HEK293 (cell line): ENCODE measurements at regions not wholly inside any gene's neighbourhood (a gene's known extent, or its start where the extent isn't known, plus 50 kb on each side); places are given as distances from the start of the nearest gene placed in this dataset.

Experiments
- CTCF ChIA-PET: fragments of 350-600 bp; formaldehyde crosslinking; extraction: SDS; loops from one replicate; lab custom pipeline; 2021; ENCODE audit warnings: antibody characterized with exemption; lab: Yijun Ruan, JAX
- POLR2A ChIA-PET: fragments of 300-600 bp; formaldehyde crosslinking; extraction: SDS; loops from one replicate; lab custom pipeline; 2020; ENCODE audit warnings: antibody characterized with exemption, inconsistent platforms; lab: Yijun Ruan, JAX
- H3K27ac ChIP-seq: fragments of 200-500 bp; sonication (Bioruptor generic); 2 replicates; pipeline ENCODE4 v1.5.1; 2014; ENCODE audit warnings: low read depth, low read length, control low read depth, inconsistent platforms; ENCODE audit errors: extremely low read depth
- H3K36me3 ChIP-seq, 2 experiments: fragments of 200-500 bp in 1 of 2; sonication (Bioruptor generic) in 1 of 2; 1 replicate in 1 of 2; 2 replicates in 1 of 2; pipeline ENCODE4 v1.5.1; 2014 to 2017; ENCODE audit warnings: inconsistent platforms in 2 of 2, low read length in 2 of 2; ENCODE audit not compliant: control insufficient read depth in 2 of 2, insufficient read depth in 1 of 2
- H3K4me1 ChIP-seq: fragments of 200-500 bp; sonication (Bioruptor generic); 2 replicates; pipeline ENCODE4 v1.5.1; 2014; ENCODE audit warnings: mild to moderate bottlenecking, low read length, inconsistent platforms; ENCODE audit not compliant: control insufficient read depth, insufficient read depth
- H3K4me3 ChIP-seq: 2 replicates; pipeline ENCODE4 v1.5.1; 2011; ENCODE audit warnings: low read depth, mild to moderate bottlenecking, control low read depth, low read length, moderate library complexity
- H3K9me3 ChIP-seq: fragments of 200-500 bp; sonication (Bioruptor generic); 2 replicates; pipeline ENCODE4 v1.5.1; 2014; ENCODE audit warnings: low read depth, low read length, inconsistent platforms; ENCODE audit not compliant: control insufficient read depth, insufficient read depth
- GLI4 ChIP-seq: fragments of 450-650 bp; formaldehyde crosslinking; IDR thresholded peaks from 2 replicates; pipeline ENCODE4 v1.5.1; 2016; ENCODE audit warnings: missing biosample characterization, missing genetic modification characterization
- IKZF3 ChIP-seq: fragments of 450-650 bp; IDR thresholded peaks from 2 replicates; pipeline ENCODE4 v1.5.0; 2018; ENCODE audit warnings: missing biosample characterization, mild to moderate bottlenecking, missing genetic modification characterization, moderate library complexity
- KLF7 ChIP-seq: fragments of 450-650 bp; formaldehyde crosslinking; IDR thresholded peaks from 2 replicates; pipeline ENCODE4 v1.5.1; 2016; ENCODE audit warnings: missing biosample characterization, missing genetic modification characterization, borderline replicate concordance
- MEIS1 ChIP-seq: sonication (generic); formaldehyde crosslinking; IDR thresholded peaks from 2 replicates; pipeline ENCODE4 v1.8.1; 2022; ENCODE audit warnings: missing genetic modification reagents, mild to moderate bottlenecking, borderline replicate concordance
- MYNN ChIP-seq: fragments of 450-650 bp; formaldehyde crosslinking; IDR thresholded peaks from 2 replicates; pipeline ENCODE4 v1.5.1; 2016; ENCODE audit warnings: missing biosample characterization, missing genetic modification characterization, borderline replicate concordance
- ZFP69B ChIP-seq: fragments of 450-650 bp; formaldehyde crosslinking; IDR thresholded peaks from 2 replicates; pipeline ENCODE4 v1.5.1; 2016; ENCODE audit warnings: missing biosample characterization, missing genetic modification characterization
- ZIC2 ChIP-seq: fragments of 450-650 bp; formaldehyde crosslinking; IDR thresholded peaks from 2 replicates; pipeline ENCODE4 v1.5.1; 2016; ENCODE audit warnings: missing biosample characterization, missing genetic modification characterization
- ZNF174 ChIP-seq: fragments of 450-650 bp; formaldehyde crosslinking; IDR thresholded peaks from 2 replicates; pipeline ENCODE4 v1.5.0; 2017; ENCODE audit warnings: missing biosample characterization, mild to moderate bottlenecking, missing genetic modification characterization
- ZNF24 ChIP-seq: fragments of 450-650 bp; formaldehyde crosslinking; IDR thresholded peaks from 2 replicates; pipeline ENCODE4 v1.5.1; 2016; ENCODE audit warnings: missing biosample characterization, missing genetic modification characterization
- ZNF266 ChIP-seq: fragments of 450-650 bp; formaldehyde crosslinking; IDR thresholded peaks from 2 replicates; pipeline ENCODE4 v1.5.1; 2016; ENCODE audit warnings: missing biosample characterization, missing genetic modification characterization, low read depth
- ZNF292 ChIP-seq: fragments of 450-650 bp; formaldehyde crosslinking; IDR thresholded peaks from 2 replicates; pipeline ENCODE4 v1.5.1; 2016; ENCODE audit warnings: low read depth, missing biosample characterization, missing genetic modification characterization, borderline replicate concordance
- ZNF335 ChIP-seq: fragments of 450-650 bp; formaldehyde crosslinking; conservative IDR thresholded peaks from 2 replicates; pipeline ENCODE4 v1.5.1; 2016; ENCODE audit warnings: missing biosample characterization, missing genetic modification characterization
- ZNF596 ChIP-seq: fragments of 450-650 bp; IDR thresholded peaks from 2 replicates; pipeline ENCODE4 v1.5.0; 2018; ENCODE audit warnings: missing biosample characterization, mild to moderate bottlenecking, missing genetic modification characterization, moderate library complexity
- ZNF654 ChIP-seq: fragments of 450-650 bp; formaldehyde crosslinking; IDR thresholded peaks from 2 replicates; pipeline ENCODE4 v1.5.1; 2016; ENCODE audit warnings: low read depth, missing biosample characterization, missing genetic modification characterization
- ZSCAN16 ChIP-seq: fragments of 450-650 bp; formaldehyde crosslinking; IDR thresholded peaks from 2 replicates; pipeline ENCODE4 v1.5.1; 2016; ENCODE audit warnings: missing biosample characterization, missing genetic modification characterization
- TF ChIP-seq, protein P1 (sequence below): fragments of 450-650 bp; formaldehyde crosslinking; IDR thresholded peaks from 2 replicates; pipeline ENCODE4; 2016; ENCODE audit warnings: missing biosample characterization, missing genetic modification characterization
- TF ChIP-seq, protein P2 (sequence below): fragments of 450-650 bp; formaldehyde crosslinking; IDR thresholded peaks from 2 replicates; pipeline ENCODE4 v1.5.1; 2016; ENCODE audit warnings: missing biosample characterization, missing genetic modification characterization
- TF ChIP-seq, protein P3 (sequence below): fragments of 450-650 bp; formaldehyde crosslinking; IDR thresholded peaks from 2 replicates; pipeline ENCODE4 v1.5.1; 2017; ENCODE audit warnings: missing biosample characterization, missing genetic modification characterization
- TF ChIP-seq, protein P4 (sequence below): fragments of 450-650 bp; formaldehyde crosslinking; IDR thresholded peaks from 2 replicates; pipeline ENCODE4 v1.5.1; 2016; ENCODE audit warnings: missing biosample characterization, missing genetic modification characterization
- TF ChIP-seq, protein P5 (sequence below): fragments of 450-650 bp; formaldehyde crosslinking; IDR thresholded peaks from 2 replicates; pipeline ENCODE4 v1.5.1; 2016; ENCODE audit warnings: missing biosample characterization, missing genetic modification characterization
- TF ChIP-seq, protein P6 (sequence below): fragments of 450-650 bp; formaldehyde crosslinking; IDR thresholded peaks from 2 replicates; pipeline ENCODE4 v1.5.1; 2016; ENCODE audit warnings: missing biosample characterization, missing genetic modification characterization
- TF ChIP-seq, protein P7 (sequence below): fragments of 450-650 bp; formaldehyde crosslinking; IDR thresholded peaks from 2 replicates; pipeline ENCODE4 v1.5.1; 2016; ENCODE audit warnings: missing biosample characterization, missing genetic modification characterization

DNA sequence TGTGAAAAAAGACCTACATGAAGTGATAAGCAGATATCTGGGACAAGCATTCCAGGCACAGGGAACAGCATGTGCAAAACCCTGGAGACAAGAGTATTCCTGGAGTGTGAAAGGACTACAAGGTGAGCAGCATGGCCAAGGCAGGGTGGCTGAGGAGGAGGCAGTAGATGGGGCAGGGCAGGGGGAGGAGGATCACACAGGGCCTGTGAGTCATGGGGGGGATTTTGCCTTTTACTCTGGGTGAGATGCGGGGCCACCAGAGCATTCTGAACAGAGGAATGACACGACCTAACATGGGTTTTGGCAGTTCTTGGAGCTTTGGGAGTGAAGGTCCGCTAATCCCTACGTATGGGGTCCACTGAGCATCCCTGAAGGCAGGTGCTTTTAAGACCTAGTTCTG, 69.8 kb upstream of the CCN6 start (continued):
- TF ChIP-seq, protein P1, sequence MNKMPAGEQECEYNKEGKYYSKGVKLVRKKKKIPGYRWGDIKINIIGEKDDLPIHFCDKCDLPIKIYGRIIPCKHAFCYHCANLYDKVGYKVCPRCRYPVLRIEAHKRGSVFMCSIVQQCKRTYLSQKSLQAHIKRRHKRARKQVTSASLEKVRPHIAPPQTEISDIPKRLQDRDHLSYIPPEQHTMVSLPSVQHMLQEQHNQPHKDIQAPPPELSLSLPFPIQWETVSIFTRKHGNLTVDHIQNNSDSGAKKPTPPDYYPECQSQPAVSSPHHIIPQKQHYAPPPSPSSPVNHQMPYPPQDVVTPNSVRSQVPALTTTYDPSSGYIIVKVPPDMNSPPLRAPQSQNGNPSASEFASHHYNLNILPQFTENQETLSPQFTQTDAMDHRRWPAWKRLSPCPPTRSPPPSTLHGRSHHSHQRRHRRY (tag by site-specific recombination): no peak
- no peak for TF ChIP-seq ZNF335 (tag by site-specific recombination)
- TF ChIP-seq, protein P2, sequence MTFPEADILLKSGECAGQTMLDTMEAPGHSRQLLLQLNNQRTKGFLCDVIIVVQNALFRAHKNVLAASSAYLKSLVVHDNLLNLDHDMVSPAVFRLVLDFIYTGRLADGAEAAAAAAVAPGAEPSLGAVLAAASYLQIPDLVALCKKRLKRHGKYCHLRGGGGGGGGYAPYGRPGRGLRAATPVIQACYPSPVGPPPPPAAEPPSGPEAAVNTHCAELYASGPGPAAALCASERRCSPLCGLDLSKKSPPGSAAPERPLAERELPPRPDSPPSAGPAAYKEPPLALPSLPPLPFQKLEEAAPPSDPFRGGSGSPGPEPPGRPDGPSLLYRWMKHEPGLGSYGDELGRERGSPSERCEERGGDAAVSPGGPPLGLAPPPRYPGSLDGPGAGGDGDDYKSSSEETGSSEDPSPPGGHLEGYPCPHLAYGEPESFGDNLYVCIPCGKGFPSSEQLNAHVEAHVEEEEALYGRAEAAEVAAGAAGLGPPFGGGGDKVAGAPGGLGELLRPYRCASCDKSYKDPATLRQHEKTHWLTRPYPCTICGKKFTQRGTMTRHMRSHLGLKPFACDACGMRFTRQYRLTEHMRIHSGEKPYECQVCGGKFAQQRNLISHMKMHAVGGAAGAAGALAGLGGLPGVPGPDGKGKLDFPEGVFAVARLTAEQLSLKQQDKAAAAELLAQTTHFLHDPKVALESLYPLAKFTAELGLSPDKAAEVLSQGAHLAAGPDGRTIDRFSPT (tag by site-specific recombination): no peak
- TF ChIP-seq, protein P3, sequence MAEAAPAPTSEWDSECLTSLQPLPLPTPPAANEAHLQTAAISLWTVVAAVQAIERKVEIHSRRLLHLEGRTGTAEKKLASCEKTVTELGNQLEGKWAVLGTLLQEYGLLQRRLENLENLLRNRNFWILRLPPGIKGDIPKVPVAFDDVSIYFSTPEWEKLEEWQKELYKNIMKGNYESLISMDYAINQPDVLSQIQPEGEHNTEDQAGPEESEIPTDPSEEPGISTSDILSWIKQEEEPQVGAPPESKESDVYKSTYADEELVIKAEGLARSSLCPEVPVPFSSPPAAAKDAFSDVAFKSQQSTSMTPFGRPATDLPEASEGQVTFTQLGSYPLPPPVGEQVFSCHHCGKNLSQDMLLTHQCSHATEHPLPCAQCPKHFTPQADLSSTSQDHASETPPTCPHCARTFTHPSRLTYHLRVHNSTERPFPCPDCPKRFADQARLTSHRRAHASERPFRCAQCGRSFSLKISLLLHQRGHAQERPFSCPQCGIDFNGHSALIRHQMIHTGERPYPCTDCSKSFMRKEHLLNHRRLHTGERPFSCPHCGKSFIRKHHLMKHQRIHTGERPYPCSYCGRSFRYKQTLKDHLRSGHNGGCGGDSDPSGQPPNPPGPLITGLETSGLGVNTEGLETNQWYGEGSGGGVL (tag by site-specific recombination): no peak
- no peak for TF ChIP-seq ZNF266 (tag by site-specific recombination)
- no peak for TF ChIP-seq KLF7 (tag by site-specific recombination)
- no peak for TF ChIP-seq GLI4 (tag by site-specific recombination)
- TF ChIP-seq, protein P4, sequence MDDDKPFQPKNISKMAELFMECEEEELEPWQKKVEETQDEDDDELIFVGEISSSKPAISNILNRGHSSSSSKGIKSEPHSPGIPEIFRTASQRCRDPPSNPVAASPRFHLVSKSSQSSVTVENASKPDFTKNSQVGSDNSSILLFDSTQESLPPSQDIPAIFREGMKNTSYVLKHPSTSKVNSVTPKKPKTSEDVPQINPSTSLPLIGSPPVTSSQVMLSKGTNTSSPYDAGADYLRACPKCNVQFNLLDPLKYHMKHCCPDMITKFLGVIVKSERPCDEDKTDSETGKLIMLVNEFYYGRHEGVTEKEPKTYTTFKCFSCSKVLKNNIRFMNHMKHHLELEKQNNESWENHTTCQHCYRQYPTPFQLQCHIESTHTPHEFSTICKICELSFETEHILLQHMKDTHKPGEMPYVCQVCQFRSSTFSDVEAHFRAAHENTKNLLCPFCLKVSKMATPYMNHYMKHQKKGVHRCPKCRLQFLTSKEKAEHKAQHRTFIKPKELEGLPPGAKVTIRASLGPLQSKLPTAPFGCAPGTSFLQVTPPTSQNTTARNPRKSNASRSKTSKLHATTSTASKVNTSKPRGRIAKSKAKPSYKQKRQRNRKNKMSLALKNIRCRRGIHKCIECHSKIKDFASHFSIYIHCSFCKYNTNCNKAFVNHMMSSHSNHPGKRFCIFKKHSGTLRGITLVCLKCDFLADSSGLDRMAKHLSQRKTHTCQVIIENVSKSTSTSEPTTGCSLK: no peak
- TF ChIP-seq ZSCAN16 (tag by site-specific recombination): no peak

DNA sequence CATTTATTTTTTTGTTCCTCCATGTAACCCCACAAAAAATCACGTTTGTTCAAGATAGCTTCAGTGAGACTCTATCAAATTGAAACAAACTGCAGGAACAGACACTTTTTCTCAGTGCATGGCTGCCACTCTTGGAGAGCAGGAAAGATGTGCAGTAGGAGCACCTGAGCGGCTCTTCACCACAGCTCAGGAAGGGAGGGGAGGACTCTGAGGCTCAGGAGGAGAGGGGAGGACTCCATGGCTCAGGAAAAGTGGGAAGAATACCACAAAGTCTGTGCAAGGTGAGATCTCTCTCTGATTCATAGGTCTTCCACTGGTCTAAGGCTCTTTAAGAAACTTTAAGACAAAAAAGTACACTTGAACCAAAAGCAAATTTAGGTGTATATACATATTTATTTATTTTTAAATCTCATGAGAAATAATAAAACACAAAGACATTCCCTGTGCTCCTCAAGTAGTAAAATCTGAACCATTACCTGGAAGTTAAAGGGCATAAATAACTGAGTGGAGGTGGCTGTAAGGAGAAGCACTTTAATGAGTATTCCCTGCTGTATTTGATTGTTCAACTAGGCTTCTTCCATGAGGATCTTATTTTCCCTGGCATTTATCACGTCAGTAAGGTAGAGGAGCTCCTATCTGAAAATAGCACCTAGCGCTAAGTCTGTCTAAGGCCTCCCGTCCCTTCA, 69.2 kb upstream of the CCN6 start:
- CTCF ChIA-PET: interaction anchor here (0.5 to 1.1 kb wide), 5 partner anchors 9 to 561 kb away, joined by 3 to 4 read pairs (median 4); no protein-coding TSS in a partner anchor
- TF ChIP-seq ZNF24 (no peak), ZNF292 (tag by site-specific recombination) (no peak), ZNF596 (tag by site-specific recombination) (no peak), MEIS1 (CRISPR knock-in tag) (no peak), ZNF174 (tag by site-specific recombination) (no peak), MYNN (tag by site-specific recombination) (no peak), ZNF654 (tag by site-specific recombination) (no peak), IKZF3 (tag by site-specific recombination) (no peak), ZIC2 (tag by site-specific recombination) (no peak), ZFP69B (tag by site-specific recombination) (no peak)
- TF ChIP-seq, protein P5, sequence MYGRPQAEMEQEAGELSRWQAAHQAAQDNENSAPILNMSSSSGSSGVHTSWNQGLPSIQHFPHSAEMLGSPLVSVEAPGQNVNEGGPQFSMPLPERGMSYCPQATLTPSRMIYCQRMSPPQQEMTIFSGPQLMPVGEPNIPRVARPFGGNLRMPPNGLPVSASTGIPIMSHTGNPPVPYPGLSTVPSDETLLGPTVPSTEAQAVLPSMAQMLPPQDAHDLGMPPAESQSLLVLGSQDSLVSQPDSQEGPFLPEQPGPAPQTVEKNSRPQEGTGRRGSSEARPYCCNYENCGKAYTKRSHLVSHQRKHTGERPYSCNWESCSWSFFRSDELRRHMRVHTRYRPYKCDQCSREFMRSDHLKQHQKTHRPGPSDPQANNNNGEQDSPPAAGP (tag by site-specific recombination): no peak
- TF ChIP-seq, protein P6, sequence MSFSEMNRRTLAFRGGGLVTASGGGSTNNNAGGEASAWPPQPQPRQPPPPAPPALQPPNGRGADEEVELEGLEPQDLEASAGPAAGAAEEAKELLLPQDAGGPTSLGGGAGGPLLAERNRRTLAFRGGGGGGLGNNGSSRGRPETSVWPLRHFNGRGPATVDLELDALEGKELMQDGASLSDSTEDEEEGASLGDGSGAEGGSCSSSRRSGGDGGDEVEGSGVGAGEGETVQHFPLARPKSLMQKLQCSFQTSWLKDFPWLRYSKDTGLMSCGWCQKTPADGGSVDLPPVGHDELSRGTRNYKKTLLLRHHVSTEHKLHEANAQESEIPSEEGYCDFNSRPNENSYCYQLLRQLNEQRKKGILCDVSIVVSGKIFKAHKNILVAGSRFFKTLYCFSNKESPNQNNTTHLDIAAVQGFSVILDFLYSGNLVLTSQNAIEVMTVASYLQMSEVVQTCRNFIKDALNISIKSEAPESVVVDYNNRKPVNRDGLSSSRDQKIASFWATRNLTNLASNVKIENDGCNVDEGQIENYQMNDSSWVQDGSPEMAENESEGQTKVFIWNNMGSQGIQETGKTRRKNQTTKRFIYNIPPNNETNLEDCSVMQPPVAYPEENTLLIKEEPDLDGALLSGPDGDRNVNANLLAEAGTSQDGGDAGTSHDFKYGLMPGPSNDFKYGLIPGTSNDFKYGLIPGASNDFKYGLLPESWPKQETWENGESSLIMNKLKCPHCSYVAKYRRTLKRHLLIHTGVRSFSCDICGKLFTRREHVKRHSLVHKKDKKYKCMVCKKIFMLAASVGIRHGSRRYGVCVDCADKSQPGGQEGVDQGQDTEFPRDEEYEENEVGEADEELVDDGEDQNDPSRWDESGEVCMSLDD (tag by site-specific recombination): no peak
- TF ChIP-seq, protein P7, sequence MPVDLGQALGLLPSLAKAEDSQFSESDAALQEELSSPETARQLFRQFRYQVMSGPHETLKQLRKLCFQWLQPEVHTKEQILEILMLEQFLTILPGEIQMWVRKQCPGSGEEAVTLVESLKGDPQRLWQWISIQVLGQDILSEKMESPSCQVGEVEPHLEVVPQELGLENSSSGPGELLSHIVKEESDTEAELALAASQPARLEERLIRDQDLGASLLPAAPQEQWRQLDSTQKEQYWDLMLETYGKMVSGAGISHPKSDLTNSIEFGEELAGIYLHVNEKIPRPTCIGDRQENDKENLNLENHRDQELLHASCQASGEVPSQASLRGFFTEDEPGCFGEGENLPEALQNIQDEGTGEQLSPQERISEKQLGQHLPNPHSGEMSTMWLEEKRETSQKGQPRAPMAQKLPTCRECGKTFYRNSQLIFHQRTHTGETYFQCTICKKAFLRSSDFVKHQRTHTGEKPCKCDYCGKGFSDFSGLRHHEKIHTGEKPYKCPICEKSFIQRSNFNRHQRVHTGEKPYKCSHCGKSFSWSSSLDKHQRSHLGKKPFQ (tag by site-specific recombination): no peak

More for the DNA sequence above, 69.2 kb upstream of the CCN6 start:
- no peaks in the 10 kb centered on the region for H3K9me3 ChIP-seq
- POLR2A ChIA-PET: no interaction called here
- H3K4me3 ChIP-seq: no peak overlapping the region
- no peaks in the 10 kb centered on the region for H3K4me1 ChIP-seq
- no peaks in the 10 kb centered on the region for H3K36me3 ChIP-seq
- no peak overlapping the region for H3K27ac ChIP-seq
